Endothelial cell of umbilical vein (primary cell): ENCODE measurements at regions not wholly inside any gene's neighbourhood (a gene's known extent, or its start where the extent isn't known, plus 50 kb on each side); places are given as distances from the start of the nearest gene placed in this dataset.

Experiments
- BruUV-seq: library from RNA; stranded (reverse); fragments of 400-500 nt; replicated peaks from 2 replicates; lab custom pipeline; 2021; lab: Mats Ljungman, UMichigan
- CTCF ChIA-PET: fragments of 300-600, 350-600 bp; sonication (Branson Sonifier 250); formaldehyde crosslinking; loops from one replicate; lab custom pipeline; 2021; ENCODE audit warnings: antibody characterized with exemption, inconsistent platforms; lab: Charles Lee
- POLR2A ChIA-PET: fragments of 300-600, 350-600 bp; sonication (Branson Sonifier 250); formaldehyde crosslinking; loops from one replicate; lab custom pipeline; 2021; ENCODE audit warnings: antibody characterized with exemption, inconsistent platforms; lab: Charles Lee
- DNase-seq: peaks from one replicate; pipeline ENCODE4 v3.0.0-alpha.2; 2011; ENCODE audit warnings: low read depth, low spot score
- FAIRE-seq: peaks from 2 replicates; lab custom pipeline; 2011; peaks lifted over from hg19 to GRCh38; lab: Jason Lieb, UNC
- H2AFZ ChIP-seq: 2 replicates; pipeline ENCODE4 v1.6.0; 2012; ENCODE audit warnings: low read depth, low read length, control low read depth, inconsistent platforms
- H3K27ac ChIP-seq: 2 replicates; pipeline ENCODE4 v1.5.1; 2011; ENCODE audit warnings: low read depth, mild to moderate bottlenecking, control low read depth, low read length, moderate library complexity; ENCODE audit not compliant: insufficient read depth
- H3K27me3 ChIP-seq, 2 experiments: 2 replicates each; pipeline versions ENCODE4 v1.6.0 to v1.6.1; 2011; ENCODE audit warnings: low read length in 2 of 2, mixed read lengths in 1 of 2; ENCODE audit not compliant: control insufficient read depth in 2 of 2, insufficient read depth in 2 of 2
- H3K36me3 ChIP-seq, 2 experiments: 2 replicates in 1 of 2; 3 replicates in 1 of 2; pipeline ENCODE4 v1.5.1; 2011; ENCODE audit warnings: low read length in 2 of 2, mild to moderate bottlenecking in 1 of 2, moderate library complexity in 1 of 2; ENCODE audit not compliant: control insufficient read depth in 2 of 2, insufficient read depth in 2 of 2; ENCODE audit errors: extremely low read depth in 1 of 2
- H3K4me1 ChIP-seq: 3 replicates; pipeline ENCODE4 v1.5.1; 2011; ENCODE audit warnings: mild to moderate bottlenecking, low read length; ENCODE audit not compliant: control insufficient read depth, insufficient read depth; ENCODE audit errors: extremely low read depth
- H3K4me2 ChIP-seq: 2 replicates; pipeline ENCODE4 v1.6.1; 2011; ENCODE audit warnings: low read length, control low read depth, mixed read lengths; ENCODE audit not compliant: insufficient read depth
- H3K4me3 ChIP-seq, 3 experiments: fragments of 200-600 bp in 1 of 3; sonication (generic), shearing (Covaris generic) in 1 of 3; replicated peaks in 1 of 3; 2 replicates each; pipeline ENCODE4 v1.5.1; 2011 to 2016; ENCODE audit warnings: control low read depth in 3 of 3, low read length in 3 of 3, mild to moderate bottlenecking in 2 of 3, inconsistent platforms in 1 of 3, low read depth in 1 of 3, moderate library complexity in 1 of 3; ENCODE audit not compliant: insufficient read depth in 1 of 3
- H3K79me2 ChIP-seq: 2 replicates; pipeline ENCODE4 v1.6.0; 2012; ENCODE audit warnings: low read length, inconsistent platforms; ENCODE audit not compliant: control insufficient read depth, insufficient read depth
- H3K9ac ChIP-seq: replicated peaks from 2 replicates; pipeline ENCODE3; 2011; ENCODE audit warnings: low read length, control low read depth; ENCODE audit not compliant: insufficient read depth; ENCODE audit errors: extremely low read depth
- H3K9me1 ChIP-seq: replicated peaks from 3 replicates; pipeline ENCODE4 v1.6.0; 2011; ENCODE audit warnings: mild to moderate bottlenecking, low read length; ENCODE audit not compliant: control insufficient read depth, insufficient read depth; ENCODE audit errors: extremely low read depth
- H3K9me3 ChIP-seq: replicated peaks from 2 replicates; pipeline ENCODE4 v1.5.1; 2012; ENCODE audit warnings: low read length, inconsistent platforms; ENCODE audit not compliant: control insufficient read depth, insufficient read depth
- H4K20me1 ChIP-seq: replicated peaks from 2 replicates; pipeline ENCODE3; 2011; ENCODE audit warnings: mild to moderate bottlenecking, low read length; ENCODE audit not compliant: control insufficient read depth, insufficient read depth; ENCODE audit errors: extremely low read depth
- CTCF ChIP-seq, 2 donors: IDR thresholded peaks; 1 replicate in 1 of 2; 2 replicates in 1 of 2; pipeline ENCODE4 v1.5.1; 2011; ENCODE audit warnings: low read length in 2 of 2, mild to moderate bottlenecking in 2 of 2, moderate library complexity in 2 of 2, control low read depth in 1 of 2, inconsistent platforms in 1 of 2, low read depth in 1 of 2; ENCODE audit not compliant: insufficient read depth in 1 of 2; ENCODE audit errors: extremely low read depth in 1 of 2
- EZH2 ChIP-seq: IDR thresholded peaks from 2 replicates; pipeline ENCODE4 v1.6.1; 2012; ENCODE audit warnings: borderline replicate concordance, low read depth, mild to moderate bottlenecking, moderate library complexity, low read length, inconsistent platforms; ENCODE audit not compliant: severe bottlenecking
- FOS ChIP-seq: IDR thresholded peaks from 2 replicates; pipeline ENCODE4 v1.6.1; 2011; ENCODE audit warnings: mild to moderate bottlenecking, low read length, moderate library complexity, borderline replicate concordance; ENCODE audit not compliant: insufficient read depth
- GATA2 ChIP-seq: IDR thresholded peaks from 2 replicates; pipeline ENCODE4 v1.7.0; 2011; ENCODE audit warnings: low read depth, mild to moderate bottlenecking, moderate library complexity, mixed read lengths, low read length; ENCODE audit not compliant: insufficient read length, insufficient read depth
- JUN ChIP-seq: IDR thresholded peaks from 2 replicates; pipeline ENCODE4 v1.6.1; 2011; ENCODE audit warnings: borderline replicate concordance, low read depth; ENCODE audit not compliant: insufficient read length, insufficient read depth
- MAX ChIP-seq: IDR thresholded peaks from 2 replicates; pipeline ENCODE4 v1.6.1; 2011; ENCODE audit not compliant: insufficient read depth, insufficient read length
- MYC ChIP-seq: IDR thresholded peaks from one replicate; pipeline ENCODE4 v1.6.1; 2011; ENCODE audit warnings: mild to moderate bottlenecking, low read depth, low read length
- POLR2A ChIP-seq: IDR thresholded peaks from 2 replicates; pipeline ENCODE4 v1.6.1; 2012; ENCODE audit warnings: low read depth, mild to moderate bottlenecking, control low read depth, low read length
- POLR2AphosphoS5 ChIP-seq: IDR thresholded peaks from 2 replicates; pipeline ENCODE4 v1.6.1; 2012; ENCODE audit warnings: low read depth, mild to moderate bottlenecking, control low read depth, low read length, moderate library complexity; ENCODE audit not compliant: insufficient read depth
- dilution Hi-C: fragments of 300-500 bp; cut with MboI; formaldehyde crosslinking; loops from one replicate; pipeline ENCODE4 v1.15.0; 2019; ENCODE audit warnings: low sequenced_read_pairs; ENCODE audit not compliant: extremely low pct_ligation_motif_present
- intact Hi-C: fragments of 100-400 bp; cut with micrococcal nuclease; formaldehyde crosslinking; loops from one replicate; pipeline ENCODE4 v1.10.0; 2022

GRCh38 chr10:88163572-88163971 is 300.1 kb downstream of the PTEN start:
- Histone ChIP-seq H3K27me3 (no peaks in the 10 kb centered on the region), H3K4me2 (no peak overlapping the region), H3K79me2 (no peaks in the 10 kb centered on the region), H3K4me3 (no peak overlapping the region), H3K9ac (no peak overlapping the region), H4K20me1 (no peaks in the 10 kb centered on the region), H3K27ac (no peak overlapping the region), H2AFZ (no peak overlapping the region), H3K36me3 (no peaks in the 10 kb centered on the region), H3K9me3 (no peaks in the 10 kb centered on the region), H3K4me1 (peaks cover 26% of the 10 kb centered on the region), H3K9me1 (no peaks in the 10 kb centered on the region)
- intact Hi-C loops (no loop called here), dilution Hi-C loops (no loop called here)
- TF ChIP-seq POLR2A, result no peak
- TF ChIP-seq MYC, result no peak
- TF ChIP-seq MAX, result no peak
- TF ChIP-seq JUN, result no peak
- TF ChIP-seq CTCF (IDR thresholded peaks at IDR 0.05; ENCODE audit: extremely low read depth in 1 of 2, insufficient read depth in 1 of 2, low read depth in 1 of 2, low read length in 2 of 2), result no peak
- no peak for TF ChIP-seq GATA2
- TF ChIP-seq POLR2AphosphoS5, result no peak
- no peak for TF ChIP-seq EZH2
- TF ChIP-seq FOS, result no peak
- BruUV-seq, result no TSS peak
- POLR2A ChIA-PET, result no interaction called here
- DNase-seq, result no peak
- no peak for FAIRE-seq
- CTCF ChIA-PET, result no interaction called here
